ENCODE measurements at regions not wholly inside any gene's neighbourhood (a gene's known extent, or its start where the extent isn't known, plus 50 kb on each side); places are given as distances from the start of the nearest gene placed in this dataset.
A peak's percentile ranks its signal among the peaks of the same experiment; 100 is the strongest.

DNA sequence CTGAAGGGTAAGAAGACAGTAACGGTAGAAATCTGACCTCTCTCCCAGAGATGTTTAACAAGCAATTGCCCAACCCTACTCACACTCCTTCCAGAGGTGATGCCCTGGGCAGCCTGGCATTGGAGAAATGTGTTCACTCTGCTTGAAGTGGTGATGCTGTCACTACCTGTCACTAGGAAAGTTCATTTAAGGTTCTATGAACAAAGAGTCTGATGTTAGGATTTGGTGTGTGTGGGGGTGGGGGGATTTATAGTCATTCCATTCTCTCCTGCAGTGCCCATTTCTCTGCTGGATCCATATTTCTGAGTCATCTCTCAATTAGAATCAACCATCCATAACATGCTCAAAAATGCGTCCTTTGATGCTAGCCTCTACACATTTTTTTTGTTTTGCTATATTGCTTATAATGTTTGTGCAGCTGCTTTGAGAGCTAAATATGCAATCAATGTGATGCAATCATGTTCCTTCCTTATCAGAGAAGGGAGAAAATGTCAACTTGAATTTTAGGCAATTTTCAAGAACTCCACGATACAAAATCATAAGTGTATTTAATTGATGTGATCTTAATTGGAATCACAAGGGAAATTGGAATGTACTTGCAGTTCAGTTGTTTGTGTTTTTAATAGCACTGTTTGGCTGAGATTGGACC lies 173.9 kb downstream of the DUSP10 start:
- TF ChIP-seq NFIC (IDR thresholded peaks at IDR 0.05; ENCODE audit: borderline replicate concordance) (no peak), GATA2 (CRISPR knock-in tag; IDR thresholded peaks at IDR 0.05) (peak; percentile 24; the same call in 1 of the 2 replicates), SMC3 (IDR thresholded peaks at IDR 0.05; ENCODE audit: low read depth, low read length) (no peak), MEF2A (IDR thresholded peaks at IDR 0.05; ENCODE audit: borderline replicate concordance, low read depth) (no peak), FOXJ3 (CRISPR knock-in tag; IDR thresholded peaks at IDR 0.05) (no peak)
- TF ChIP-seq, protein P1, sequence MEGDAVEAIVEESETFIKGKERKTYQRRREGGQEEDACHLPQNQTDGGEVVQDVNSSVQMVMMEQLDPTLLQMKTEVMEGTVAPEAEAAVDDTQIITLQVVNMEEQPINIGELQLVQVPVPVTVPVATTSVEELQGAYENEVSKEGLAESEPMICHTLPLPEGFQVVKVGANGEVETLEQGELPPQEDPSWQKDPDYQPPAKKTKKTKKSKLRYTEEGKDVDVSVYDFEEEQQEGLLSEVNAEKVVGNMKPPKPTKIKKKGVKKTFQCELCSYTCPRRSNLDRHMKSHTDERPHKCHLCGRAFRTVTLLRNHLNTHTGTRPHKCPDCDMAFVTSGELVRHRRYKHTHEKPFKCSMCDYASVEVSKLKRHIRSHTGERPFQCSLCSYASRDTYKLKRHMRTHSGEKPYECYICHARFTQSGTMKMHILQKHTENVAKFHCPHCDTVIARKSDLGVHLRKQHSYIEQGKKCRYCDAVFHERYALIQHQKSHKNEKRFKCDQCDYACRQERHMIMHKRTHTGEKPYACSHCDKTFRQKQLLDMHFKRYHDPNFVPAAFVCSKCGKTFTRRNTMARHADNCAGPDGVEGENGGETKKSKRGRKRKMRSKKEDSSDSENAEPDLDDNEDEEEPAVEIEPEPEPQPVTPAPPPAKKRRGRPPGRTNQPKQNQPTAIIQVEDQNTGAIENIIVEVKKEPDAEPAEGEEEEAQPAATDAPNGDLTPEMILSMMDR (IDR thresholded peaks at IDR 0.05) = no peak
